Neuronal stem cell (in vitro differentiated cells): ENCODE measurements at regions not wholly inside any gene's neighbourhood (a gene's known extent, or its start where the extent isn't known, plus 50 kb on each side); places are given as distances from the start of the nearest gene placed in this dataset.

Experiments used
- DNase-seq: peaks from one replicate; pipeline ENCODE4 v3.0.0-alpha.2; 2013; ENCODE audit warnings: low spot score
- H2AFZ ChIP-seq: one replicate; pipeline ENCODE4 v1.6.1; 2013; ENCODE audit warnings: mild to moderate bottlenecking, low read length, inconsistent platforms
- H2AK5ac ChIP-seq: 2 replicates; pipeline ENCODE4 v1.6.1; 2013; ENCODE audit warnings: low read depth, mild to moderate bottlenecking, inconsistent platforms, low read length, moderate library complexity, mixed read lengths
- H2BK120ac ChIP-seq: 2 replicates; pipeline ENCODE4 v1.6.1; 2013; ENCODE audit warnings: low read depth, mild to moderate bottlenecking, inconsistent platforms, low read length, moderate library complexity, mixed read lengths
- H2BK12ac ChIP-seq: one replicate; pipeline ENCODE4 v1.6.1; 2013; ENCODE audit warnings: low read length, inconsistent platforms
- H2BK15ac ChIP-seq: 2 replicates; pipeline ENCODE4 v1.6.1; 2013; ENCODE audit warnings: mild to moderate bottlenecking, low read length, inconsistent platforms, mixed read lengths
- H2BK5ac ChIP-seq: one replicate; pipeline ENCODE4 v1.6.1; 2013; ENCODE audit warnings: inconsistent platforms, mild to moderate bottlenecking, low read length, moderate library complexity
- H3K14ac ChIP-seq: one replicate; pipeline ENCODE4 v1.6.1; 2013; ENCODE audit warnings: low read length, inconsistent platforms
- H3K18ac ChIP-seq: 2 replicates; pipeline ENCODE4 v1.6.1; 2013; ENCODE audit warnings: low read length, inconsistent platforms
- H3K23ac ChIP-seq: 2 replicates; pipeline ENCODE4 v1.6.1; 2013; ENCODE audit warnings: low read depth, mild to moderate bottlenecking, mixed read lengths, low read length, inconsistent platforms; ENCODE audit not compliant: poor library complexity
- H3K27ac ChIP-seq: replicated peaks from 3 replicates; pipeline ENCODE4 v1.5.1; 2013; ENCODE audit warnings: low read length, inconsistent platforms
- H3K27me3 ChIP-seq, 3 experiments: 2 replicates each; pipeline ENCODE4 v1.6.1; 2013; ENCODE audit warnings: low read length in 3 of 3, mild to moderate bottlenecking in 2 of 3, inconsistent platforms in 1 of 3, low read depth in 1 of 3, mixed read lengths in 1 of 3, moderate library complexity in 1 of 3; ENCODE audit not compliant: control insufficient read depth in 3 of 3, insufficient read depth in 3 of 3
- H3K36me3 ChIP-seq, 2 donors: replicated peaks in 1 of 2; 2 replicates each; pipeline ENCODE4 v1.6.1; 2013; ENCODE audit warnings: low read length in 2 of 2; ENCODE audit not compliant: control insufficient read depth in 2 of 2, insufficient read depth in 2 of 2
- H3K4ac ChIP-seq: 2 replicates; pipeline ENCODE4 v1.6.1; 2013; ENCODE audit warnings: inconsistent platforms, mild to moderate bottlenecking, low read length, moderate library complexity
- H3K4me1 ChIP-seq, 2 donors: 1 replicate in 1 of 2; 2 replicates in 1 of 2; pipeline ENCODE4 v1.6.1; 2013; ENCODE audit warnings: low read length in 2 of 2, low read depth in 1 of 2; ENCODE audit not compliant: control insufficient read depth in 2 of 2, insufficient read depth in 1 of 2
- H3K4me2 ChIP-seq: one replicate; pipeline ENCODE4 v1.6.1; 2013; ENCODE audit warnings: mild to moderate bottlenecking, low read length, inconsistent platforms; ENCODE audit not compliant: insufficient read depth, poor library complexity, severe bottlenecking
- H3K4me3 ChIP-seq, 2 donors: 2 replicates each; pipeline ENCODE4 v1.5.1; 2013; ENCODE audit warnings: low read length in 2 of 2, mild to moderate bottlenecking in 2 of 2, inconsistent platforms in 1 of 2, moderate library complexity in 1 of 2
- H3K79me1 ChIP-seq: one replicate; pipeline ENCODE4 v1.6.1; 2013; ENCODE audit warnings: low read depth, mild to moderate bottlenecking, inconsistent platforms, low read length, moderate library complexity
- H3K9ac ChIP-seq: one replicate; pipeline ENCODE4 v1.6.1; 2013; ENCODE audit warnings: mild to moderate bottlenecking, low read depth, low read length, inconsistent platforms; ENCODE audit not compliant: poor library complexity
- H3K9me3 ChIP-seq, 2 donors: replicated peaks in 1 of 2; 2 replicates each; pipeline versions ENCODE3 to v1.6.1; 2013; ENCODE audit warnings: low read length in 2 of 2, mild to moderate bottlenecking in 2 of 2, inconsistent platforms in 1 of 2, low read depth in 1 of 2, mixed read lengths in 1 of 2, moderate library complexity in 1 of 2; ENCODE audit not compliant: control insufficient read depth in 2 of 2, insufficient read depth in 1 of 2
- H4K8ac ChIP-seq: one replicate; pipeline ENCODE4 v1.6.1; 2013; ENCODE audit warnings: low read depth, mild to moderate bottlenecking, inconsistent platforms, low read length, moderate library complexity
- H4K91ac ChIP-seq: one replicate; pipeline ENCODE4 v1.6.1; 2013; ENCODE audit warnings: low read length, low read depth, mild to moderate bottlenecking, inconsistent platforms; ENCODE audit not compliant: poor library complexity
- WGBS, 2 donors: extraction: QIAGEN DNeasy Blood & Tissue Kit; methylation state at CpG; one replicate each; pipeline ENCODE4 v1.1.7; 2013; ENCODE audit warnings: missing lambda C conversion rate in 2 of 2, mixed read lengths in 1 of 2; ENCODE audit not compliant: insufficient read length in 2 of 2, insufficient replicate concordance in 1 of 2; ENCODE audit errors: extremely low coverage in 2 of 2; 5-methylcytosine and 5-hydroxymethylcytosine counted together

DNA sequence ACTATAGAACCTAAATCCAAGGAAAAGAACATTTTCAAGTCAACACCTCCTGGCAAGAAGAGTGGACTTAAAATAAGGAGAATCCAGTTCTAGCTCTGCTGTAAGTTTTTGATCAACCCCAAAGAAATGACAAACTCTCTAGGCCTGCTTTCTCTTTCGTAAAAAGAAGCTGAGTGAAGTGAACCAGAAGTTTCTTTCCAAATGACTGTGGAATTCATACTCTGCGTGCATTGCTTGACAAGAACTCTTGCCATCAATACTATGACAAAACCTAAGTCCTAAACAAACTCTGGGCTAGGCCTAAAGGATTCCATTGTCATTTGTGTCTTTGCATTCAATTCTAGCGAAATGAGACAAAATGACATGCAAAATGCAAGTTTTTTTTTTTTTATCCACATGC, 187.5 kb upstream of the SOX9 start:
- Histone ChIP-seq H2AK5ac (no peak overlapping the region), H3K4ac (no peak overlapping the region), H3K79me1 (no peaks in the 10 kb centered on the region), H3K27ac (no peak overlapping the region), H3K9ac (no peak overlapping the region), H3K23ac (no peak overlapping the region), H3K4me3 (no peak overlapping the region), H4K91ac (no peak overlapping the region), H4K8ac (no peak overlapping the region), H3K14ac (no peak overlapping the region), H2BK5ac (no peak overlapping the region), H2AFZ (no peak overlapping the region), H3K36me3 (no peaks in the 10 kb centered on the region), H2BK15ac (no peak overlapping the region), H3K4me2 (no peak overlapping the region), H2BK12ac (no peak overlapping the region), H3K4me1 (no peaks in the 10 kb centered on the region), H3K18ac (no peak overlapping the region), H3K27me3 (no peaks in the 10 kb centered on the region), H3K9me3 (peaks cover 0 to 1% of the 10 kb centered on the region in 2 donors), H2BK120ac (no peak overlapping the region)
- no peak for DNase-seq
- WGBS, 2 donors: no CpG with 5 or more reads among the region's 3 CpGs

DNA sequence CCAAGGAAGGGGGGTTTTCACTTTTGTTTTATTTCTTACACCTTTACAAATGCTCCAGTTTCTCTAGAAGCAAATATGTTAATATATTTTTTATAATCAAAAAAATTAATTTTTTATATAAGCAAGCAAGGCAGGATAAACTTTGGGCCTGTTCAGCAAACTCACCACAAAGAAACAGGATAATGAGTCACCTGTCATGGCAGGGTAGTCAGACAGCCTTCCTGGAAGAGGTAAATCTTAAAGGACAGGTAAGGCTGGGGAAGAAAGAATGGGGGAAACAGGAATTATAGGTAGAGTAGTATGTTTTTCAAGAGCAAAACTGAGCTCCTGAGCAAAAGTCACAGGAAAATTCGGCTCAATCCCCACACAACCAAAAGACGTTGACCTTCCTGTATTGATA, 186.3 kb upstream of the SOX9 start:
- no peak overlapping the region for H3K14ac ChIP-seq
- no peaks in the 10 kb centered on the region for H3K4me1 ChIP-seq
- no peak overlapping the region for H3K27ac ChIP-seq
- H3K36me3 ChIP-seq: no peaks in the 10 kb centered on the region
- no peak overlapping the region for H3K4me3 ChIP-seq
- H2BK12ac ChIP-seq: no peak overlapping the region
- no peak overlapping the region for H2BK5ac ChIP-seq
- no peak overlapping the region for H3K9ac ChIP-seq
- H3K18ac ChIP-seq: no peak overlapping the region
- peaks cover 0 to 1% of the 10 kb centered on the region in 2 donors for H3K9me3 ChIP-seq
- no CpG with 5 or more reads among the region's 2 CpGs for WGBS, 2 donors
- H2BK15ac ChIP-seq: no peak overlapping the region
- no peak overlapping the region for H2BK120ac ChIP-seq
- H3K23ac ChIP-seq: no peak overlapping the region
- no peak for DNase-seq
- no peaks in the 10 kb centered on the region for H3K79me1 ChIP-seq
- H4K8ac ChIP-seq: no peak overlapping the region
- H4K91ac ChIP-seq: no peak overlapping the region
- H3K4ac ChIP-seq: no peak overlapping the region
- no peak overlapping the region for H2AFZ ChIP-seq
- no peak overlapping the region for H2AK5ac ChIP-seq
- H3K4me2 ChIP-seq: no peak overlapping the region
- no peaks in the 10 kb centered on the region for H3K27me3 ChIP-seq

DNA sequence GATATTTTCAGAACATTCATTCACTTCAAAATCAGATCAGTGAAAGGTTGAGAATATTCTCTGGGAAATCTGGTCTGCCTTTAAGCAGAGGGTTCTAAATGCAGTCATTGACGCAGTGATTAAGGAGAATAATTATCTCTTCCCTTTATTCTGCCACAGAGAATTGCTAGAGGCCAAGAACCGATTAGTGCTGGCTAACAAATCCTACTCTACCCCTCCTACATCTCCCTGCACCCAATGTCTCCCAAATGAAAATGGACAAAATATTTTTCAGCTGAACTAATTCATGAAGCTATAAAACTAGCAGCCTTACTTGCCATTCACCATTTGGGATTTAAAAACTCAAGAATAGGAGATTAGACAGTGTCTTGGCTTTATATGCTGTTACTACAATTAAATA, 185.5 kb upstream of the SOX9 start:
- Histone ChIP-seq H3K14ac (no peak overlapping the region), H4K8ac (no peak overlapping the region), H3K4me2 (no peak overlapping the region), H3K4me1 (no peaks in the 10 kb centered on the region), H3K4ac (no peak overlapping the region), H3K27ac (no peak overlapping the region), H3K9me3 (no peaks in the 10 kb centered on the region), H2AK5ac (no peak overlapping the region), H2BK120ac (no peak overlapping the region), H2BK12ac (no peak overlapping the region), H2AFZ (no peak overlapping the region), H3K9ac (no peak overlapping the region), H3K27me3 (no peaks in the 10 kb centered on the region), H3K18ac (no peak overlapping the region), H3K4me3 (no peak overlapping the region), H3K23ac (no peak overlapping the region), H2BK15ac (no peak overlapping the region), H3K79me1 (no peaks in the 10 kb centered on the region), H2BK5ac (no peak overlapping the region), H3K36me3 (no peaks in the 10 kb centered on the region), H4K91ac (no peak overlapping the region)
- DNase-seq: no peak
- WGBS, 2 donors: no CpG with 5 or more reads among the region's 2 CpGs

DNA sequence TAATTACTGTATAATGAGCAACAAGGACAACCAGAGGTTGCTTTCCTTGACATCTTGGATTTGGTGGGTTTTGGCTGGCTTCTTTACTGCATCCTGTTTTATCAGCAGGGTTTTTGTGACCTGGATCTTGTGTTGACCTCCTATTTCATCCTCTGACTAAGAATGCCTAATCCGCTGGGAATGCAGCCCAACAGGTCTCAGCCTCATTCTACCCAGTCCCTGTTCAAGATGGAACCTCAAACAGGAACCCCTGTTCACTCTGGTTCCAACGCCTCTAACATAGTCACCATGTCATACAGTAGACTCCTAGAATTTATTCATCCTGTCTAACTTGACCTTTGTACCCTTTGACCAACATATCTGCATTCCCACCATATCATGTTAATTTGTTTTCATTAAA, 183.8 kb upstream of the SOX9 start:
- WGBS, 2 donors: no CpG with 5 or more reads among the region's 2 CpGs
- no peak overlapping the region for H3K9ac ChIP-seq
- H3K27ac ChIP-seq: no peak overlapping the region
- no peak overlapping the region for H2BK15ac ChIP-seq
- no peak overlapping the region for H4K91ac ChIP-seq
- H4K8ac ChIP-seq: no peak overlapping the region
- no peak overlapping the region for H3K4ac ChIP-seq
- no peak overlapping the region for H3K4me2 ChIP-seq
- no peaks in the 10 kb centered on the region for H3K79me1 ChIP-seq
- no peak overlapping the region for H2AK5ac ChIP-seq
- no peak for DNase-seq
- no peaks in the 10 kb centered on the region for H3K27me3 ChIP-seq
- H3K4me3 ChIP-seq: no peak overlapping the region
- no peak overlapping the region for H2BK12ac ChIP-seq
- H3K9me3 ChIP-seq: no peaks in the 10 kb centered on the region
- H2AFZ ChIP-seq: no peak overlapping the region
- no peak overlapping the region for H2BK120ac ChIP-seq
- H3K4me1 ChIP-seq: no peaks in the 10 kb centered on the region
- H3K18ac ChIP-seq: no peak overlapping the region
- H3K23ac ChIP-seq: no peak overlapping the region
- H3K36me3 ChIP-seq: no peaks in the 10 kb centered on the region
- no peak overlapping the region for H2BK5ac ChIP-seq
- no peak overlapping the region for H3K14ac ChIP-seq
